Neural cell (in vitro differentiated cells): ENCODE measurements at regions not wholly inside any gene's neighbourhood (a gene's known extent, or its start where the extent isn't known, plus 50 kb on each side); places are given as distances from the start of the nearest gene placed in this dataset.

Experiments
- CTCF ChIP-seq: fragments of 450-650 bp; IDR thresholded peaks from 2 replicates; pipeline ENCODE4 v1.5.1; 2014; ENCODE audit warnings: antibody characterized with exemption, mild to moderate bottlenecking, moderate library complexity; ENCODE audit not compliant: poor library complexity, severe bottlenecking
- EP300 ChIP-seq: fragments of 450-650 bp; conservative IDR thresholded peaks from 2 replicates; pipeline ENCODE4 v1.6.1; 2014; ENCODE audit warnings: antibody characterized with exemption, mild to moderate bottlenecking, moderate library complexity; ENCODE audit not compliant: poor library complexity, severe bottlenecking
- EZH2 ChIP-seq: fragments of 200-600, 300-800 bp; shearing (Covaris generic), sonication (generic); IDR thresholded peaks from 2 replicates; pipeline ENCODE4 v1.6.1; 2014; ENCODE audit warnings: antibody characterized with exemption, low read length, borderline replicate concordance, mild to moderate bottlenecking; ENCODE audit not compliant: insufficient read depth, poor library complexity, severe bottlenecking
- RAD21 ChIP-seq: fragments of 450-650 bp; conservative IDR thresholded peaks from 2 replicates; pipeline ENCODE4 v1.6.1; 2014; ENCODE audit warnings: antibody characterized with exemption, mild to moderate bottlenecking, moderate library complexity
- REST ChIP-seq: IDR thresholded peaks from 2 replicates; pipeline ENCODE4 v1.6.1; 2012; ENCODE audit warnings: borderline replicate concordance

GRCh38 chr7:84824057-84824651, 362.7 kb downstream of the SEMA3D start:
- TF ChIP-seq CTCF, result no peak
- TF ChIP-seq RAD21, result no peak
- no peak for TF ChIP-seq EZH2
- no peak for TF ChIP-seq EP300
- no peak for TF ChIP-seq REST
